GM12873 (cell line): ENCODE measurements at regions not wholly inside any gene's neighbourhood (a gene's known extent, or its start where the extent isn't known, plus 50 kb on each side); places are given as distances from the start of the nearest gene placed in this dataset.

ENCODE experiments used
- CTCF ChIP-seq: IDR thresholded peaks from 2 replicates; pipeline ENCODE4 v1.5.1; 2012; ENCODE audit warnings: low read depth, mild to moderate bottlenecking, moderate library complexity, low read length, control low read depth; ENCODE audit not compliant: insufficient read depth; ENCODE audit errors: missing control alignments

- TF ChIP-seq CTCF = no peak
Measured at GRCh38 chr10:118973744-118974143, 55.8 kb upstream of the NANOS1 start.

GRCh38 chr10:118974951-118975350 is 54.6 kb upstream of the NANOS1 start:
- TF ChIP-seq CTCF = no peak

- no peak for TF ChIP-seq CTCF
Measured at GRCh38 chr10:118977022-118977599, 52.4 kb upstream of the NANOS1 start.

- TF ChIP-seq CTCF = no peak
Measured at GRCh38 chr10:118977835-118978234, 51.7 kb upstream of the NANOS1 start.

GRCh38 chr10:118978316-118978997 is 51.1 kb upstream of the NANOS1 start:
- no peak for TF ChIP-seq CTCF

- no peak for TF ChIP-seq CTCF
Measured at GRCh38 chr10:118978998-118979350, 50.5 kb upstream of the NANOS1 start.

GRCh38 chr10:118979661-118980060 is 49.9 kb upstream of the NANOS1 start:
- no peak for TF ChIP-seq CTCF
